ENCODE measurements at regions not wholly inside any gene's neighbourhood (a gene's known extent, or its start where the extent isn't known, plus 50 kb on each side); places are given as distances from the start of the nearest gene placed in this dataset.
"Not testable (repeated sequence)": the region's sequence is repeated elsewhere in the genome, so short reads cannot be mapped to it uniquely, and the experiment has no call there.

GRCh38 chr2:87651589-87651988 is 96.3 kb upstream of the PLGLB2 start:
- TF ChIP-seq CTCF, EP300, POLR2AphosphoS5 (IDR thresholded peaks at IDR 0.05): not testable (repeated sequence)
